ENCODE measurements at regions not wholly inside any gene's neighbourhood (a gene's known extent, or its start where the extent isn't known, plus 50 kb on each side); places are given as distances from the start of the nearest gene placed in this dataset.
"Not testable (repeated sequence)": the region's sequence is repeated elsewhere in the genome, so short reads cannot be mapped to it uniquely, and the experiment has no call there.

DNA sequence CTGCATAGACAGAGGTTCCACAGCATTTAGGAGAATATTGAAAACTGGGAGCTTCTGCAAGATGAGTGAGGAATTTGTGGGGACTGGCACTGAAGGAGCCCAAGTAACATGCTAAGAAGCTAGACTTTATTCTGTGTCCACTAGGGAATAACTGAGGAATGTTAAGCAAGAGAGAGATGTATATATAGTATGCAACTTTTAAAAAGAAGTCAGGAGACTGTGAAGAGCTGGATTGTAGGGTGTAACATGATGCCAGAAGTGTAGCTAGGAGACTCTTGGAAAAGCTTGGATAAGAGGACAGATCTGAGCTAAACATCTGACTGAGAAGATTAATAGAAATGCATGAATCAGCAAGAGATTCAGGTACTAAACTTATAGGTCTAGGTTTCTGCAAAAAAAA, 270.6 kb upstream of the MMADHC start:
- Histone ChIP-seq H3K27ac (ENCODE audit: low read depth, low read length, poor library complexity, severe bottlenecking) (no peak overlapping the region), H3K79me2 (ENCODE audit: insufficient read depth, low read length) (no peaks in the 10 kb centered on the region), H3K9me2 (ENCODE audit: low read depth, low read length) (no peaks in the 10 kb centered on the region), H2AFZ (ENCODE audit: low read length) (no peak overlapping the region), H3F3A (ENCODE audit: insufficient read depth, low read length) (no peaks in the 10 kb centered on the region), H3K9ac (ENCODE audit: low read length) (no peak overlapping the region), H3K4me3 (ENCODE audit: low read depth, low read length, poor library complexity, severe bottlenecking) (no peak overlapping the region), H4K20me1 (ENCODE audit: insufficient read depth, low read length) (no peaks in the 10 kb centered on the region), H3K36me3 (ENCODE audit: insufficient read depth, low read length) (no peaks in the 10 kb centered on the region), H3K9me3 (ENCODE audit: low read length) (no peaks in the 10 kb centered on the region), H3K27me3 (ENCODE audit: insufficient read depth, low read length) (no peaks in the 10 kb centered on the region), H3K4me1 (ENCODE audit: insufficient read depth, low read length, severe bottlenecking) (no peaks in the 10 kb centered on the region), H3K4me2 (ENCODE audit: low read length) (no peak overlapping the region)
- TF ChIP-seq EZH2 (IDR thresholded peaks at IDR 0.05; ENCODE audit: borderline replicate concordance, low read length), result no peak
- TF ChIP-seq, protein P1, sequence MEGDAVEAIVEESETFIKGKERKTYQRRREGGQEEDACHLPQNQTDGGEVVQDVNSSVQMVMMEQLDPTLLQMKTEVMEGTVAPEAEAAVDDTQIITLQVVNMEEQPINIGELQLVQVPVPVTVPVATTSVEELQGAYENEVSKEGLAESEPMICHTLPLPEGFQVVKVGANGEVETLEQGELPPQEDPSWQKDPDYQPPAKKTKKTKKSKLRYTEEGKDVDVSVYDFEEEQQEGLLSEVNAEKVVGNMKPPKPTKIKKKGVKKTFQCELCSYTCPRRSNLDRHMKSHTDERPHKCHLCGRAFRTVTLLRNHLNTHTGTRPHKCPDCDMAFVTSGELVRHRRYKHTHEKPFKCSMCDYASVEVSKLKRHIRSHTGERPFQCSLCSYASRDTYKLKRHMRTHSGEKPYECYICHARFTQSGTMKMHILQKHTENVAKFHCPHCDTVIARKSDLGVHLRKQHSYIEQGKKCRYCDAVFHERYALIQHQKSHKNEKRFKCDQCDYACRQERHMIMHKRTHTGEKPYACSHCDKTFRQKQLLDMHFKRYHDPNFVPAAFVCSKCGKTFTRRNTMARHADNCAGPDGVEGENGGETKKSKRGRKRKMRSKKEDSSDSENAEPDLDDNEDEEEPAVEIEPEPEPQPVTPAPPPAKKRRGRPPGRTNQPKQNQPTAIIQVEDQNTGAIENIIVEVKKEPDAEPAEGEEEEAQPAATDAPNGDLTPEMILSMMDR (IDR thresholded peaks at IDR 0.05; ENCODE audit: low read length), result no peak

- Histone ChIP-seq H3K79me2 (ENCODE audit: insufficient read depth, low read length) (no peaks in the 10 kb centered on the region), H3K27me3 (ENCODE audit: insufficient read depth, low read length) (no peaks in the 10 kb centered on the region), H3K9me3 (ENCODE audit: low read length) (no peaks in the 10 kb centered on the region), H3K4me3 (ENCODE audit: low read depth, low read length, poor library complexity, severe bottlenecking) (no peak overlapping the region), H3K4me2 (ENCODE audit: low read length) (no peak overlapping the region), H4K20me1 (ENCODE audit: insufficient read depth, low read length) (no peaks in the 10 kb centered on the region), H3K9me2 (ENCODE audit: low read depth, low read length) (no peaks in the 10 kb centered on the region), H3K4me1 (ENCODE audit: insufficient read depth, low read length, severe bottlenecking) (no peaks in the 10 kb centered on the region), H3F3A (ENCODE audit: insufficient read depth, low read length) (no peaks in the 10 kb centered on the region), H2AFZ (ENCODE audit: low read length) (no peak overlapping the region), H3K36me3 (ENCODE audit: insufficient read depth, low read length) (no peaks in the 10 kb centered on the region), H3K27ac (ENCODE audit: low read depth, low read length, poor library complexity, severe bottlenecking) (no peak overlapping the region), H3K9ac (ENCODE audit: low read length) (no peak overlapping the region)
- TF ChIP-seq EZH2 (IDR thresholded peaks at IDR 0.05; ENCODE audit: borderline replicate concordance, low read length), result no peak
- TF ChIP-seq, protein P1 (IDR thresholded peaks at IDR 0.05; ENCODE audit: low read length), result no peak
These were observed 269.8 kb upstream of the MMADHC start for GRCh38 chr2:149857344-149857743.

DNA sequence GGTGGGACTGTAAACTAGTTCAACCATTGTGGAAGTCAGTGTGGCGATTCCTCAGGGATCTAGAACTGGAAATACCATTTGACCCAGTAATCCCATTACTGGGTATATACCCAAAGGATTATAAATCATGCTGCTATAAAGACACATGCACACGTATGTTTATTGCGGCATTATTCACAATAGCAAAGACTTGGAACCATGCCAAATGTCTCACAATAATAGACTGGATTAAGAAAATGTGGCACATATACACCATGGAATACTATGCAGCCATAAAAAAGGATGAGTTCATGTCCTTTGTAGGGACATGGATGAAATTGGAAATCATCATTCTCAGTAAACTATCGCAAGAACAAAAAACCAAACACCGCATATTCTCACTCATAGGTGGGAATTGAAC, 268.3 kb upstream of the MMADHC start:
- H3K27ac ChIP-seq (ENCODE audit: low read depth, low read length, poor library complexity, severe bottlenecking); H3K27me3 ChIP-seq (ENCODE audit: insufficient read depth, low read length); H3K9me3 ChIP-seq (ENCODE audit: low read length); H3K4me1 ChIP-seq (ENCODE audit: insufficient read depth, low read length, severe bottlenecking); H3K36me3 ChIP-seq (ENCODE audit: insufficient read depth, low read length); H3K9me2 ChIP-seq (ENCODE audit: low read depth, low read length); H3K4me2 ChIP-seq (ENCODE audit: low read length); H3K4me3 ChIP-seq (ENCODE audit: low read depth, low read length, poor library complexity, severe bottlenecking); H3K9ac ChIP-seq (ENCODE audit: low read length); H2AFZ ChIP-seq (ENCODE audit: low read length); H3F3A ChIP-seq (ENCODE audit: insufficient read depth, low read length); H4K20me1 ChIP-seq (ENCODE audit: insufficient read depth, low read length); H3K79me2 ChIP-seq (ENCODE audit: insufficient read depth, low read length): not testable (repeated sequence)

GRCh38 chr2:149849591-149849990, 262.0 kb upstream of the MMADHC start:
- Histone ChIP-seq H3K36me3 (ENCODE audit: insufficient read depth, low read length) (no peaks in the 10 kb centered on the region), H3K4me2 (ENCODE audit: low read length) (no peak overlapping the region), H3K9me2 (ENCODE audit: low read depth, low read length) (no peaks in the 10 kb centered on the region), H3K4me1 (ENCODE audit: insufficient read depth, low read length, severe bottlenecking) (no peaks in the 10 kb centered on the region), H3K27ac (ENCODE audit: low read depth, low read length, poor library complexity, severe bottlenecking) (no peak overlapping the region), H4K20me1 (ENCODE audit: insufficient read depth, low read length) (no peaks in the 10 kb centered on the region), H3K9ac (ENCODE audit: low read length) (no peak overlapping the region), H3K9me3 (ENCODE audit: low read length) (no peaks in the 10 kb centered on the region), H3K4me3 (ENCODE audit: low read depth, low read length, poor library complexity, severe bottlenecking) (no peak overlapping the region), H3K79me2 (ENCODE audit: insufficient read depth, low read length) (no peaks in the 10 kb centered on the region), H2AFZ (ENCODE audit: low read length) (no peak overlapping the region), H3K27me3 (ENCODE audit: insufficient read depth, low read length) (no peaks in the 10 kb centered on the region), H3F3A (ENCODE audit: insufficient read depth, low read length) (no peaks in the 10 kb centered on the region)
- TF ChIP-seq, protein P1 (IDR thresholded peaks at IDR 0.05; ENCODE audit: low read length), result no peak
- TF ChIP-seq EZH2 (IDR thresholded peaks at IDR 0.05; ENCODE audit: borderline replicate concordance, low read length), result no peak
